ENCODE measurements at regions not wholly inside any gene's neighbourhood (a gene's known extent, or its start where the extent isn't known, plus 50 kb on each side); places are given as distances from the start of the nearest gene placed in this dataset.
A peak's percentile ranks its signal among the peaks of the same experiment; 100 is the strongest.
"Not testable (repeated sequence)": the region's sequence is repeated elsewhere in the genome, so short reads cannot be mapped to it uniquely, and the experiment has no call there.

- no peak for DNase-seq
Measured at GRCh38 chr21:27803571-27803970, 836.7 kb upstream of the ADAMTS5 start.

DNA sequence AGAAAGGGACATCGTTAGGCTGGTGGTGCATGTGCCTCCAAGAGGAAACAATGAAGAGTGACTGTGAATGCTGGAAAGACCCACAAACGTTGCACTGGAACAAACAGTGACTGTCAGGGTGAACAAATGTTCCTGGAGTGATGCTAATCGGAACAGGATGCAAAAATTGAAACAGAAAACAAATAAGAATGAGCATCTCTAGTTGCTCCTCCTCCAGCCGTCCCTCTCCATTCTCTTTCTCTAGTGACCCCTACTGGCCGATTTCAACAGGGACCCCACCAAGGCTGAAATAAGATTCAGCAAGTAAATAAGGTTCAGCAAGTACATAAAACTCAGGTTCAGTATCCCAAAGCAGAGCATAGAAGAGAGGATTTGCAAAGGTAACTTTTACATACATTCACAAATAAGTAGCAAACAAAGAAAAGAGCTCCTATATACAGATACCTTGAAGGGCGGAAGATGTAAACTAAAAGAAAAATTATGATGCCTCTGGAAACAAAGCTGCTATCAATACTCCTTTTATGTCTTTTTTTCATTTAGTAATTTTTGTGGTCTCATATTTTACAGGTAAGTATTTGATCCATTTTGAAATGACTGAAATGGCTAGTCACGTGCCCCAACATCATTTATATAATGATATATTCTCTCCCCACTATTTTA lies 836.1 kb upstream of the ADAMTS5 start:
- DNase-seq, result no peak

- no peak for DNase-seq
Measured at GRCh38 chr21:27799861-27800260, 833.0 kb upstream of the ADAMTS5 start.

- no peak for DNase-seq
Measured at GRCh38 chr21:27796106-27796505, 829.2 kb upstream of the ADAMTS5 start.

GRCh38 chr21:27795418-27795817 lies 828.5 kb upstream of the ADAMTS5 start:
- DNase-seq, result no peak

DNA sequence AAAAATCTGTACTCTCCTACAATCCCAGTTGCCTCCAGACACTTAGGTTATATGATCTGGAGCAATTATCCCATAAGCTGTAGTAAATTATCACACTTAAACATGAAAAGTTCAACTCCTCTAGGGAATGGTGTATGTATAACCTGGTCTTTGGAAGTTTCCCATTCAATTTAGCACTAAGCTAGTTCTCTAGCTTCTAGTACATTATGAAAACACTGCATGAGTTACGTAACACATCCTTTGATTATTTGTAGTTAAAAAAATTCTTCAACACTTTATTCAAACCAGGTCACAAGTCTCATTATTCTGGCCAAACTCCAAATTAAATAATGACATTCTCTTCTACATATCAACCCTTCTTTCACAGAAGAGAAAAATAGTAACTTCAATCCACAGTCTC lies 827.0 kb upstream of the ADAMTS5 start:
- no peak for DNase-seq

DNA sequence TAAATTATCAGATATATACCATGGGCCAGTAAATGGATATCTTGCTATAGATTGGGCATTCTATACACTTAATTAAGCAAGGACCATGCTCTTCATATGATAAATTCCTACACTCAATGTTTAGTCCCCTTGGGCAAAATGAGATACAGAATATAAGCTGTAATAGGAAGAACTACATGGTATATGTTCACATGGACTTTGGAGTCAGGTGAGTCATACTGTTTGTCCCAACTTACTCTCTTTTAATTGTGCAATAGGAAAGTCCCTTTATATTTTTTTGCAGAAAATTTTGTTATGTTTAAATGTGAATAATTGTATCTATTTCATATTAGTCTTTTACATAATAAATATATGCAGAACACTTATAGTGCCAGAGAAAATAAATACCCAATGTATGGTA lies 820.2 kb upstream of the ADAMTS5 start:
- no peak for DNase-seq

DNA sequence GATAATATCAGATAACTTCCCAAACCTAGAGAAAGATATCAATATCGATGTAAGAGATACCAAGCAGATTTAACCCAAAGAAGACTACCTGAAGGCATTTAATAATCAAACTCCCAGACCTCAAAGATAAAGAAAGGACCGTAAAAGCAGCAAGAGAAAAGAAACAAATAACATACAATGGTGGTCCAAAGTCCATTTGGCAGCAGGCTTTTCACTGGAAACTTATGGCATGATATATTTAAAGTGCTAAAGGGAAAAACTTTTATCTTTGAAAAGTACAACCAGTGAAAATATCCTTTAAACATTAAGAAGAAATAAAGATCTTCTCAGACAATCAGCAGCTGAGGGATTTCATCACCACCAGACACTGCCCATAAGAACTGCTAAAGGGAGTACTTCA lies 812.7 kb upstream of the ADAMTS5 start:
- no peak for DNase-seq

DNA sequence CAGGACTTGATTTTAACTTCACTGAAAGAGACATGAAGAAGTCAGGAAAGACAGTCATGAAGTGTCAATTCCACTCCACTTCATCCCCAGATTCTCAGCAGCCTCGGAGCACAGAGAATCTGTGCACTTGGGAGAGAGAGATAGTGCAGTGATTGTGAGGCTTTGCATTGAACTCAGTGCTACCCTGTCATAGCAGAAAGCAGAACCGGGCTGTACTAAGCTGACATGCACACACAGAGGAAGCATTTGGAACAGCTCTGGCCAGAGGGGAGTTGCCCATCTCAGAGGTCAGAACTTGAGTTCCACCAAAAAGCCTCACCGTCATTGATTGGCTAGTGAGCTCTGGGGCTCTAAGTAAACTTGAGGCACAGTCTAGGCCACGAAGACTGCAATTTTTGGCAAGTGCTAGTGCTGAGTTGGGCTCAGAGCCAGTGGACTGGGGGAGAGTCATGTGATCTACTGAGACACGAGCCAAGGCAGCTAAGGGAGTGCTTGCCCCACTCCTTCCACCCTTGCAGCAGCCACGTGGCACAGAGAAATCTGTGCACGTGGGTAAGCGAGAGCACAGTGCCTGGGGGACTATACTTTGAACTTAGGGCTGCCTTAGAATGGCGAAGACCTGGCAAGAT lies 810.2 kb upstream of the ADAMTS5 start:
- no peak for DNase-seq

DNA sequence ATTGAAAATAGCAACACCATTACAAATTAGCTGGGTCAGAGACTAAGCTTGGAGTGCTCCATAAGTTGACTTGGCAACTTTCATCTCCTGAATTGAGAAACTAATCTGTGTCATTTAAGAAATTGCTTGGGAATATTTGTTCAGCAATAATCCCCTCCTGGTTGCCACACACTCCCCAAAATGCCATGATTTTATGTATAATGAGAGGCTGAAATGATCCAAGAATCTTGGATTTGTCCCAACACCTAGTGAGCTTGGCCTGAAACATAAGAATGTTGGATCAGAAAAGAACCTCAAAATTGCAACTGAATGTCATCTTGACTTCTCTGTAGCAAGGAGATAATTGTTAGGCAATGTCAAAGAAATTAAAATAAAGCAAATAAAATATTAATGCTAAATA lies 805.9 kb upstream of the ADAMTS5 start:
- DNase-seq, result no peak

GRCh38 chr21:27771938-27772483 lies 805.1 kb upstream of the ADAMTS5 start:
- no peak for DNase-seq

DNA sequence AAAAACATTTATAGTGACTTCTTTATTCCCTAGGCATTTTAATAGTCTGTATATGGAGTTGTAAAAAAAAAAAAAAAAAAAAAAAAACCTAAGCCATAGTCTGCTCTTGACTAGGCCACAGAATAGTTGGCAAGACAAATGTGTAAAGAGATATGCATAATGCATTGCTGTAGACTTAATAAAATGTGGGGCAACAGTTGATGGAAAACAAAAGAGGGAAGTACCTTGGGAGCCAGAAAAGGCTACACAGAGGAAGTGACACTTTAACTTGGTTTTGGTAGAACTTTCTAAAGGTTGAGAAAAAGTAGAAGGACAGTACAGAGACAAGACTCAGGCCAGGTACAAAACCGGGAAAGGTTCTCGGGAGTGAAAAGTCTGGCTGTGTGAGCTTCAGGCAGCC lies 802.9 kb upstream of the ADAMTS5 start:
- no peak for DNase-seq

DNA sequence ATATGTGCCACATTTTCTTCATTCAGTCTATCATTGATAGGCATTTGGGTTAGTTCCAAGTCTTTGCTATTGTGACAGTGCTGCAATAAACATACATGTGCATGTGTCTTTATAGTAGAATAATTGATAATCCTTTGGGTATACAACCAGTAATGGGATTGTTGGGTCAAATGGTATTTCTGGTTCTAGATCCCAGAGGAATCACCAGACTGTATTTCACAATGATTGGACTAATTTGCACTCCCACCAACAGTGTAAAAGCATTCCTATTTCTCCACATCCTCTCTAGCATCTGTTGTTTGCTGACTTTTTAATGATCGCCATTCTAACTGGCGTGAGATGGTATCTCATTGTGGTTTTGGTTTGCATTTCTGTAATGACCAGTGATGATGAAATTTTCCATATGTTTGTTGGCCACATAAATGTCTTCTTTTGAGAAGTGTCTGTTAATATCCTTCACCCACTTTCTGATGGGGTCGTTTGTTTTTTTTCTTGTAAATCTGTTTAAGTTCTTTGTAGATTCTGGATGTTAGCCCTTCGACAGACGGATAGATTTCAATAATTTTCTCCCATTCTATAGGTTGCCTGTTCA lies 801.3 kb upstream of the ADAMTS5 start:
- DNase-seq, result not testable (repeated sequence)

DNA sequence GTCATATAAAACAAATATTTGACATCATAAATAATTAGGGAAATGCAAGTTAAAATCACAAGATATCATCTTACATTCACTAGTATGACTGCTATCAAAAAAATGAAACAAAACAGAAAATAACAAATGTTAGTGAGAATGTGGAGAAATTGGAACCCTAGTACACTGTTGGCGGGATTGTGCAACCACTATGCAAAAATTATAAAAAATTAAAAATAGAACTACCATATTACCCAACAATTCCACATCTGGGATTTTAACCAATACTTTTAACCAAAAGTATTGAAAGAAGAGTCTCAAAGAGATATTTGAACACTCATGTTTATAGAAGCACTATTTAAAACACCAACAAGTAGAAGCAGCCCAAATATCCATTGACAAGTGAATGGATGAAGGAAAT lies 797.2 kb upstream of the ADAMTS5 start:
- DNase-seq, result no peak

GRCh38 chr21:27761623-27762022 lies 794.7 kb upstream of the ADAMTS5 start:
- no peak for DNase-seq

DNA sequence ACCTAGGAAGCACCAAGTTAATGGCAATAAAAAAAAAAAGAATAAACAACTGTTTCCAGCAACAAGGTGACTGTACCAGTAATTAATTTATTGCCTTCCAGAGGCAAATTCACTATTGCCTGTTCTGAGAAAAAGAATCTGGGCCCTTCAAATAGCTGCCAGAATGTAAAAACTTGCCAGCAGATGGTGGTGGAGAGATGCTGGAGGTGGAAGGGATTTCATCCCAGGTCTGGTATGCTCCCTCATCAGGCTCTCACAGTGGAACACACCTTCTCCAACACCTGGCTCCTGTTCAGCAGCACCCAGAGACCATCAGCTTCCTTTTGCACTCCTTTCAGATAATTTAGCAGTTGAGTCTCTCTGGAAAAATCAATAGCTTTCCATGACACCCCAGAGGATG lies 792.9 kb upstream of the ADAMTS5 start:
- DNase-seq, result no peak

- DNase-seq, result no peak
Measured at GRCh38 chr21:27759091-27759659, 792.3 kb upstream of the ADAMTS5 start.

DNA sequence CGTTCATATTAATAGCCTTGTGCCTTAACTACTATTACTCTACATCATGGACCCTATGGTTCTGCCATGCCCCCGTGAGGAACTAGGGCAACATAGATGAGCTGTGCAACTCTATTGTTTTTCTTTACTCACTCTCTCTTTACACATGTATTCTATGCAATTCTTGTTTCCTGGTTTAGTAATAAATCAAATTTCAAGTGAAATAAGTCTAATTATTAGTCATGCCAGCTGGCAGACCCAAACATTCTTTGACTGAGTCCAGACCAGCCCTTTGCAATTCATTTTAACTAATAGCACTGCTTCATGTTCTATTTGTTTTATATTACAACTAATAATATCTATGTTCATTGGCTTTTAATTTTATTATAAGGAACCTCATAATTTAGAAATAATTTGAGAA lies 789.3 kb upstream of the ADAMTS5 start:
- no peak for DNase-seq

DNA sequence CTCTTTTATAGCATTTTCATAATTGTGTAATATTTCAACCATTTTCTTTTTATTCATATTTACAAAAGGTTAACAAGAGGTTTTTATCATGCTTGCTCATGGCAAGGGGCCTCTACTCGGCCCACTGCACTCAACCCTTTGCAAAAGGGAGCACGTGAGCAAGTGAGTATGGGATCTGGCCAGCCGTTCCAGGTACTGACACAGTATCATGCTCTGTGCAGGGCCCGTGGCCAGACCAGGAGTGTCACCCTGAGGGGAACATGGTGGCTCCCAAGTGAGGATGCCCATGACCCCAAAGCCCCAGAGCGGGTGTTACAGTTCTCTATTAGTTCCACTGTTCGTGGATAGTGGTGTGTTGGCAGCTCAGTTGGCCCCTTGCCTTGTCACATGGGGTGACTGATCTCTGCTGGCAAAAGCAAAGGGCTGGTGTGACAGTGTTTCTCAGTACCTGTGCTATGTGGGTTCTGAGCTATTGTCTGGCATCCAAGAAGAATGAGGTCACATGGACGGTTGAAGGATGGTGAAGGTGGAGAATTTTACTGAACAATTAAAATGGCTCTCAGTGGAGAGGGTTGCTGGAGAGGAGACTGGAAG lies 777.2 kb upstream of the ADAMTS5 start:
- no peak for DNase-seq

- DNase-seq, result peak; percentile 37
Measured at GRCh38 chr21:27741736-27742135, 774.8 kb upstream of the ADAMTS5 start.

GRCh38 chr21:27740084-27740483 lies 773.2 kb upstream of the ADAMTS5 start:
- no peak for DNase-seq

DNA sequence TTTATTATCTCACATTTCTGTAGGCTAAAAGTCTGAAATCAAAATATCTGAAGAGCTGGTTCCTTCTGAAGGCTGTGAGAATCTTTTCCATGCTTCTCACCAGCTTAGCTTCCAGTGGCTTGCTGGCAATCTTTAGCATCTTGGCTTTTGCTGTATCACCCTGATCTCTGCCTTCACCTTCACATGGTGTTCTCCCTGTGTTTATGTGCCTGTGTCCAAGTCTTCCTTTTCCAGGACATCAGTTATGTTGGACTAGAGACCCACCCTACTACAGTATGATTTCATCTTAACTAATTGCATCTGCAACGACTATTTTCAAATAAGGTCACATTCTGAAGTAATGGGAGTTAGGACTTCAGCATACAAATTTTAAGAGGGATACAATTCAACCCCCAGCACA lies 772.3 kb upstream of the ADAMTS5 start:
- no peak for DNase-seq

DNA sequence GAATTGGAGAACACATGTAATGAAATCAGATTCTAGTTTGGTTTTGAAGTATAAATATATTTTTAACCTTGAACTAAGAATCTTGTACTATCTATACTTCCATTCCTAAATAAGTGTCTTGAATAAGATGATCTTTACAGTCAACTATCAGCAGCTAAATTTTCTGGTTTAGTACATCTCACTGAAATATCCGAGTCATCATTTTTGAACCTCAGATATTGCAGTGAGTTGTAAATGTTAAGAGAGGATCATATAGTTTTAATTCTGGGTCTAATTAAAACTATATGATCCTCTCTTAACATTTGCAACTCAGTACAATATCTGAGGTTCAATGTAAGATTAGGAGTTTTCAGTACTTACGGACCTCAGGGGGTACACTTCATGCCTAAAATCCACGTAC lies 768.8 kb upstream of the ADAMTS5 start:
- DNase-seq, result no peak
